ENCODE measurements at regions not wholly inside any gene's neighbourhood (a gene's known extent, or its start where the extent isn't known, plus 50 kb on each side); places are given as distances from the start of the nearest gene placed in this dataset.
"Not testable (repeated sequence)": the region's sequence is repeated elsewhere in the genome, so short reads cannot be mapped to it uniquely, and the experiment has no call there.

GRCh38 chr13:103471896-103472295, 405.7 kb upstream of the SLC10A2 start:
- Histone ChIP-seq H3K9me3 (ENCODE audit: low read depth) (no peaks in the 10 kb centered on the region), H2AFZ (no peak overlapping the region), H3K79me2 (no peaks in the 10 kb centered on the region), H3K4me2 (no peak overlapping the region), H3K27ac (no peak overlapping the region), H3K9me2 (replicated peaks; ENCODE audit: insufficient read depth) (no peaks in the 10 kb centered on the region), H3K27me3 (no peaks in the 10 kb centered on the region), H3K4me3 (no peak overlapping the region), H3K36me3 (replicated peaks; ENCODE audit: insufficient read depth, low read depth) (no peaks in the 10 kb centered on the region), H3K4me1 (ENCODE audit: insufficient read depth) (no peaks in the 10 kb centered on the region), H4K20me1 (ENCODE audit: insufficient read depth, poor library complexity, severe bottlenecking) (no peaks in the 10 kb centered on the region)
- no peak for DNase-seq (ENCODE audit: low spot score)
- 74% methylated on average over 4 of the region's 4 CpGs for WGBS (ENCODE audit: low lambda C conversion rate, missing lambda C conversion rate)
- no peak for TF ChIP-seq CTCF (IDR thresholded peaks at IDR 0.05; ENCODE audit: poor library complexity)

DNA sequence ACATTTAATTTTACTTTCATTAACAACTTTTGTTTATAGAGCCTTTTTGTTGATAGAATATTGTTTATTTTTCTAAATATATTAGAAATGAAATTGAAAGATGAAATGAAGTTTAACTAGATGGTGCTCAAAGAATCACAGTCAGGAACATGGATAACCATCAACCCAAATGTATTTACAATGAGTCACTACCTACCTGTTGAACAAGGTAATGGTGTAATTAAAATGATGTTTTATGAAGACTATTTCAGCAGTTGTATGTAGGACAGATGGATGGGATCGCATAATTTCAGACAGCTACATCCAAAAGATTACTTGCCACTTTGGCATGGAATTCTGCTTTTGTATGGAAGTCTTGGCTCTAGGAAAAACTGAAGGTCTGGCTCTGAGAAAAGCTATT, 403.6 kb upstream of the SLC10A2 start:
- no peaks in the 10 kb centered on the region for H3K4me1 ChIP-seq (ENCODE audit: insufficient read depth)
- 100% methylated on average over 1 of the region's 1 CpG for WGBS (ENCODE audit: low lambda C conversion rate, missing lambda C conversion rate)
- no peak overlapping the region for H3K27ac ChIP-seq
- H4K20me1 ChIP-seq (ENCODE audit: insufficient read depth, poor library complexity, severe bottlenecking) = no peaks in the 10 kb centered on the region
- H2AFZ ChIP-seq = no peak overlapping the region
- H3K79me2 ChIP-seq = no peaks in the 10 kb centered on the region
- H3K4me3 ChIP-seq = no peak overlapping the region
- H3K9me2 ChIP-seq (replicated peaks; ENCODE audit: insufficient read depth) = no peaks in the 10 kb centered on the region
- H3K9me3 ChIP-seq (ENCODE audit: low read depth) = no peaks in the 10 kb centered on the region
- no peak for DNase-seq (ENCODE audit: low spot score)
- H3K4me2 ChIP-seq = no peak overlapping the region
- TF ChIP-seq EZH2phosphoT487 (IDR thresholded peaks at IDR 0.05; ENCODE audit: low read depth, severe bottlenecking, unreplicated experiment) = no peak
- TF ChIP-seq EZH2 (IDR thresholded peaks at IDR 0.05; ENCODE audit: borderline replicate concordance) = no peak
- TF ChIP-seq CTCF (IDR thresholded peaks at IDR 0.05; ENCODE audit: poor library complexity) = no peak
- no peaks in the 10 kb centered on the region for H3K36me3 ChIP-seq (replicated peaks; ENCODE audit: insufficient read depth, low read depth)
- H3K27me3 ChIP-seq = no peaks in the 10 kb centered on the region

GRCh38 chr13:103466761-103467160, 400.5 kb upstream of the SLC10A2 start:
- H3K36me3 ChIP-seq (replicated peaks; ENCODE audit: insufficient read depth, low read depth) = no peaks in the 10 kb centered on the region
- no peak for DNase-seq (ENCODE audit: low spot score)
- no peak for TF ChIP-seq CTCF (IDR thresholded peaks at IDR 0.05; ENCODE audit: poor library complexity)
- H4K20me1 ChIP-seq (ENCODE audit: insufficient read depth, poor library complexity, severe bottlenecking) = no peaks in the 10 kb centered on the region
- H3K4me1 ChIP-seq (ENCODE audit: insufficient read depth) = no peaks in the 10 kb centered on the region
- no peak overlapping the region for H3K27ac ChIP-seq
- no peaks in the 10 kb centered on the region for H3K79me2 ChIP-seq
- H2AFZ ChIP-seq = no peak overlapping the region
- WGBS (ENCODE audit: low lambda C conversion rate, missing lambda C conversion rate) = 86% methylated on average over 5 of the region's 5 CpGs
- H3K27me3 ChIP-seq = no peaks in the 10 kb centered on the region
- H3K9me3 ChIP-seq (ENCODE audit: low read depth) = no peaks in the 10 kb centered on the region
- H3K4me2 ChIP-seq = no peak overlapping the region
- no peaks in the 10 kb centered on the region for H3K9me2 ChIP-seq (replicated peaks; ENCODE audit: insufficient read depth)
- H3K4me3 ChIP-seq = no peak overlapping the region

GRCh38 chr13:103460246-103460645, 394.0 kb upstream of the SLC10A2 start:
- 69% methylated on average over 3 of the region's 3 CpGs for WGBS (ENCODE audit: low lambda C conversion rate, missing lambda C conversion rate)
- not testable (repeated sequence) for H3K4me3 ChIP-seq; DNase-seq (ENCODE audit: low spot score); H3K9me3 ChIP-seq (ENCODE audit: low read depth); H3K4me2 ChIP-seq; H3K36me3 ChIP-seq (replicated peaks; ENCODE audit: insufficient read depth, low read depth); H3K9me2 ChIP-seq (replicated peaks; ENCODE audit: insufficient read depth); H3K27me3 ChIP-seq; H4K20me1 ChIP-seq (ENCODE audit: insufficient read depth, poor library complexity, severe bottlenecking); H3K27ac ChIP-seq; H3K79me2 ChIP-seq; H3K4me1 ChIP-seq (ENCODE audit: insufficient read depth); H2AFZ ChIP-seq

- H3K4me1 ChIP-seq (ENCODE audit: insufficient read depth); DNase-seq (ENCODE audit: low spot score); H3K79me2 ChIP-seq; H3K27me3 ChIP-seq; H3K4me3 ChIP-seq; H3K9me2 ChIP-seq (replicated peaks; ENCODE audit: insufficient read depth); H2AFZ ChIP-seq; H3K4me2 ChIP-seq; H3K27ac ChIP-seq; H3K36me3 ChIP-seq (replicated peaks; ENCODE audit: insufficient read depth, low read depth); H3K9me3 ChIP-seq (ENCODE audit: low read depth); H4K20me1 ChIP-seq (ENCODE audit: insufficient read depth, poor library complexity, severe bottlenecking): not testable (repeated sequence)
- 95% methylated on average over 14 of the region's 14 CpGs for WGBS (ENCODE audit: low lambda C conversion rate, missing lambda C conversion rate)
These were observed 390.8 kb upstream of the SLC10A2 start for GRCh38 chr13:103457050-103457449.

All from hepatocyte (in vitro differentiated cells).